ENCODE measurements at regions not wholly inside any gene's neighbourhood (a gene's known extent, or its start where the extent isn't known, plus 50 kb on each side); places are given as distances from the start of the nearest gene placed in this dataset.

DNA sequence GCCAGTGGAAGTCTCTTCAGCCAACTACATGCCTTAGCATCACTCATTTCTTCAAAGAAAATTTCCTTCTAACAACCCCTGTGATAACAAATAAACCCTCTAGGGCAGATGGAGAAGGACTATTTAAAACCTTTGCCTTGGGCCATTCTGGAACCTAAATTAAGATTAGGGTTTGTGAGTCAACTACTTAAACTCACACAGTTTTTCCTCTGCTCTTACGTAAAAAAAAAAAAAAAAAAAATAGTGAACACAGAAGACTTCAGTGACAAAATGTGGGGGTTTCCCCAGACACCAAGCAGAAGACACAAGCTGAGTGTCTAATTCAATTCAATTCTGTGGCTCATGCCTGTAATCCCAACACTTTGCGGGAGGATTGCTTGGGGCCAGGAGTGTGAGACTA lies 65.8 kb upstream of the ERCC6L2 start:
- TF ChIP-seq EZH2phosphoT487 (IDR thresholded peaks at IDR 0.05; ENCODE audit: borderline replicate concordance, low read length), result no peak
- TF ChIP-seq, protein P1, sequence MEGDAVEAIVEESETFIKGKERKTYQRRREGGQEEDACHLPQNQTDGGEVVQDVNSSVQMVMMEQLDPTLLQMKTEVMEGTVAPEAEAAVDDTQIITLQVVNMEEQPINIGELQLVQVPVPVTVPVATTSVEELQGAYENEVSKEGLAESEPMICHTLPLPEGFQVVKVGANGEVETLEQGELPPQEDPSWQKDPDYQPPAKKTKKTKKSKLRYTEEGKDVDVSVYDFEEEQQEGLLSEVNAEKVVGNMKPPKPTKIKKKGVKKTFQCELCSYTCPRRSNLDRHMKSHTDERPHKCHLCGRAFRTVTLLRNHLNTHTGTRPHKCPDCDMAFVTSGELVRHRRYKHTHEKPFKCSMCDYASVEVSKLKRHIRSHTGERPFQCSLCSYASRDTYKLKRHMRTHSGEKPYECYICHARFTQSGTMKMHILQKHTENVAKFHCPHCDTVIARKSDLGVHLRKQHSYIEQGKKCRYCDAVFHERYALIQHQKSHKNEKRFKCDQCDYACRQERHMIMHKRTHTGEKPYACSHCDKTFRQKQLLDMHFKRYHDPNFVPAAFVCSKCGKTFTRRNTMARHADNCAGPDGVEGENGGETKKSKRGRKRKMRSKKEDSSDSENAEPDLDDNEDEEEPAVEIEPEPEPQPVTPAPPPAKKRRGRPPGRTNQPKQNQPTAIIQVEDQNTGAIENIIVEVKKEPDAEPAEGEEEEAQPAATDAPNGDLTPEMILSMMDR (IDR thresholded peaks at IDR 0.05; ENCODE audit: low read depth, low read length, poor library complexity, severe bottlenecking), result no peak
- Histone ChIP-seq H3K4me1 (ENCODE audit: control insufficient read depth, low read length) (0 out of 2 replicates have a peak, but pooled peaks cover 6% of the 10 kb centered on the region), H3K9me2 (replicated peaks; ENCODE audit: control insufficient read depth, low read length) (no peaks in the 10 kb centered on the region), H3K79me2 (ENCODE audit: control insufficient read depth, low read length) (no peaks in the 10 kb centered on the region), H3K36me3 (ENCODE audit: control insufficient read depth, low read length) (no peaks in the 10 kb centered on the region), H3K9me3 (ENCODE audit: control insufficient read depth, insufficient read depth, low read length) (no peaks in the 10 kb centered on the region), H3K27me3 (ENCODE audit: control insufficient read depth, low read length) (peaks cover 5% of the 10 kb centered on the region), H4K20me1 (ENCODE audit: control insufficient read depth, insufficient read depth, low read depth, low read length) (no peaks in the 10 kb centered on the region), H3K4me2 (ENCODE audit: low read length) (no peak overlapping the region), H3F3A (ENCODE audit: control insufficient read depth, insufficient read depth) (no peaks in the 10 kb centered on the region), H3K4me3 (ENCODE audit: low read length) (no peak overlapping the region), H3K27ac (ENCODE audit: low read depth, low read length) (no peak overlapping the region)

- Histone ChIP-seq H3F3A (ENCODE audit: control insufficient read depth, insufficient read depth) (no peaks in the 10 kb centered on the region), H3K9me3 (ENCODE audit: control insufficient read depth, insufficient read depth, low read length) (peaks cover 3% of the 10 kb centered on the region; the same call in 1 of the 2 replicates), H3K27me3 (ENCODE audit: control insufficient read depth, low read length) (peaks cover 5% of the 10 kb centered on the region), H3K4me1 (ENCODE audit: control insufficient read depth, low read length) (0 out of 2 replicates have a peak, but pooled peaks cover 6% of the 10 kb centered on the region), H3K4me3 (ENCODE audit: low read length) (no peak overlapping the region), H4K20me1 (ENCODE audit: control insufficient read depth, insufficient read depth, low read depth, low read length) (no peaks in the 10 kb centered on the region), H3K36me3 (ENCODE audit: control insufficient read depth, low read length) (no peaks in the 10 kb centered on the region), H3K27ac (ENCODE audit: low read depth, low read length) (no peak overlapping the region), H3K4me2 (ENCODE audit: low read length) (no peak overlapping the region), H3K9me2 (replicated peaks; ENCODE audit: control insufficient read depth, low read length) (no peaks in the 10 kb centered on the region), H3K79me2 (ENCODE audit: control insufficient read depth, low read length) (no peaks in the 10 kb centered on the region)
- no peak for TF ChIP-seq EZH2phosphoT487 (IDR thresholded peaks at IDR 0.05; ENCODE audit: borderline replicate concordance, low read length)
- TF ChIP-seq, protein P1 (IDR thresholded peaks at IDR 0.05; ENCODE audit: low read depth, low read length, poor library complexity, severe bottlenecking), result no peak
Measured at GRCh38 chr9:95808011-95808410, 67.5 kb upstream of the ERCC6L2 start.

- no peaks in the 10 kb centered on the region for H3K79me2 ChIP-seq (ENCODE audit: control insufficient read depth, low read length)
- H4K20me1 ChIP-seq (ENCODE audit: control insufficient read depth, insufficient read depth, low read depth, low read length), result no peaks in the 10 kb centered on the region
- TF ChIP-seq, protein P1 (IDR thresholded peaks at IDR 0.05; ENCODE audit: low read depth, low read length, poor library complexity, severe bottlenecking), result no peak
- no peak for TF ChIP-seq EZH2phosphoT487 (IDR thresholded peaks at IDR 0.05; ENCODE audit: borderline replicate concordance, low read length)
- no peak overlapping the region for H3K4me3 ChIP-seq (ENCODE audit: low read length)
- no peaks in the 10 kb centered on the region for H3K36me3 ChIP-seq (ENCODE audit: control insufficient read depth, low read length)
- H3K27me3 ChIP-seq (ENCODE audit: control insufficient read depth, low read length), result peaks cover 5% of the 10 kb centered on the region
- no peak overlapping the region for H3K27ac ChIP-seq (ENCODE audit: low read depth, low read length)
- H3K9me3 ChIP-seq (ENCODE audit: control insufficient read depth, insufficient read depth, low read length), result peaks cover 3% of the 10 kb centered on the region; the same call in 1 of the 2 replicates
- H3F3A ChIP-seq (ENCODE audit: control insufficient read depth, insufficient read depth), result no peaks in the 10 kb centered on the region
- no peaks in the 10 kb centered on the region for H3K9me2 ChIP-seq (replicated peaks; ENCODE audit: control insufficient read depth, low read length)
- H3K4me1 ChIP-seq (ENCODE audit: control insufficient read depth, low read length), result 0 out of 2 replicates have a peak, but pooled peaks cover 6% of the 10 kb centered on the region
- no peak overlapping the region for H3K4me2 ChIP-seq (ENCODE audit: low read length)
Measured at GRCh38 chr9:95807326-95807947, 68.1 kb upstream of the ERCC6L2 start.
